Loucy (cell line): ENCODE measurements at regions not wholly inside any gene's neighbourhood (a gene's known extent, or its start where the extent isn't known, plus 50 kb on each side); places are given as distances from the start of the nearest gene placed in this dataset.

Experiments used
- EZH2phosphoT487 ChIP-seq: fragments of 200-600 bp; IDR thresholded peaks from 2 replicates; pipeline ENCODE4 v1.6.1; 2018; ENCODE audit warnings: antibody characterized with exemption, mild to moderate bottlenecking, moderate library complexity, borderline replicate concordance
- TF ChIP-seq, protein P1 (sequence below): fragments of 200-600 bp; sonication (generic); conservative IDR thresholded peaks from 2 replicates; pipeline ENCODE4 v1.5.1; 2014; ENCODE audit warnings: mild to moderate bottlenecking, antibody characterized with exemption, low read length

DNA sequence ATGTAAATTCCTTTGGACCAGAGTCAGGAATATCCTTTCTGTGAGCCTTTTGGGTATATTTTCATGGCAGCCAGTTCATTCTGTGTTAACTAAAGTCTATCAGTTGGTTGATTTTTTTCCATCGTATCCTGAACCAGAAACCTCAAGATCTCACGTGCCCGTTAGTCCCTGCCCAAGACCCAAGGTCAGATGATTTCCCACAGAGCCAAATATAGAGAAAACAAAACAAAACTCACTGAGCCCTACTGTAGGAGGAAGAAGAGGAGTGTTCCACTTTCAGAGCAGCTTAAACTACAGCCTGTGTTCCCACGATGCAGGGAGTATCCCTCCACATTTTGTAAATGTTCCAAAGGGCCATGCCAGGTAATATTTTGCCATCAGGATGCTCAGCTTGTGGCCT, 96.0 kb upstream of the ADO start:
- TF ChIP-seq, protein P1, sequence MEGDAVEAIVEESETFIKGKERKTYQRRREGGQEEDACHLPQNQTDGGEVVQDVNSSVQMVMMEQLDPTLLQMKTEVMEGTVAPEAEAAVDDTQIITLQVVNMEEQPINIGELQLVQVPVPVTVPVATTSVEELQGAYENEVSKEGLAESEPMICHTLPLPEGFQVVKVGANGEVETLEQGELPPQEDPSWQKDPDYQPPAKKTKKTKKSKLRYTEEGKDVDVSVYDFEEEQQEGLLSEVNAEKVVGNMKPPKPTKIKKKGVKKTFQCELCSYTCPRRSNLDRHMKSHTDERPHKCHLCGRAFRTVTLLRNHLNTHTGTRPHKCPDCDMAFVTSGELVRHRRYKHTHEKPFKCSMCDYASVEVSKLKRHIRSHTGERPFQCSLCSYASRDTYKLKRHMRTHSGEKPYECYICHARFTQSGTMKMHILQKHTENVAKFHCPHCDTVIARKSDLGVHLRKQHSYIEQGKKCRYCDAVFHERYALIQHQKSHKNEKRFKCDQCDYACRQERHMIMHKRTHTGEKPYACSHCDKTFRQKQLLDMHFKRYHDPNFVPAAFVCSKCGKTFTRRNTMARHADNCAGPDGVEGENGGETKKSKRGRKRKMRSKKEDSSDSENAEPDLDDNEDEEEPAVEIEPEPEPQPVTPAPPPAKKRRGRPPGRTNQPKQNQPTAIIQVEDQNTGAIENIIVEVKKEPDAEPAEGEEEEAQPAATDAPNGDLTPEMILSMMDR: no peak
- no peak for TF ChIP-seq EZH2phosphoT487
